AG08396 (cell line): ENCODE measurements at regions not wholly inside any gene's neighbourhood (a gene's known extent, or its start where the extent isn't known, plus 50 kb on each side); places are given as distances from the start of the nearest gene placed in this dataset.

Experiments used
- DNase-seq: peaks from one replicate; pipeline ENCODE4 v3.0.0; 2012; ENCODE audit warnings: low spot score, mixed read lengths

- DNase-seq, result no peak
Measured at GRCh38 chr7:25886387-25887240, 265.4 kb upstream of the NFE2L3 start.

DNA sequence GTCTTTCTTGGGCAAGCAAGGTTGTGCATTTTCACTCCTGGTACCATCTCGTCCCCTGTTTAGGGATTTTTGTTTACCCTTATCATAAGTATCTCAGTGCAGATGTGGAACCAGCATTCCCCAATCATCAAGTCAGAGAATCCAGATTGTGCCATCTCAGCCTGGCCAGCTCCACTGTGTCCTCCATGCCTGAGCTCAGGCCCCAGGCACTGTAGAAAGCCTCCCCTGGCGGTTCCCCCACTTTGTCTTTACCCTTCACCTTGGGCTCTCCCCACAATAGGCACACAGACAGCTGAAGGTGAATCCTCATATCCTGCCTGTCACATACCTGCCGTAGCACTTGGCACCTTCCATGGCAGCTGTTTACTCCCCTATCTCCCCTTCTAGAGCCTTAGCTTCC is 264.7 kb upstream of the NFE2L3 start:
- DNase-seq, result no peak

- DNase-seq, result no peak
Measured at GRCh38 chr7:25887795-25888559, 264.0 kb upstream of the NFE2L3 start.

DNA sequence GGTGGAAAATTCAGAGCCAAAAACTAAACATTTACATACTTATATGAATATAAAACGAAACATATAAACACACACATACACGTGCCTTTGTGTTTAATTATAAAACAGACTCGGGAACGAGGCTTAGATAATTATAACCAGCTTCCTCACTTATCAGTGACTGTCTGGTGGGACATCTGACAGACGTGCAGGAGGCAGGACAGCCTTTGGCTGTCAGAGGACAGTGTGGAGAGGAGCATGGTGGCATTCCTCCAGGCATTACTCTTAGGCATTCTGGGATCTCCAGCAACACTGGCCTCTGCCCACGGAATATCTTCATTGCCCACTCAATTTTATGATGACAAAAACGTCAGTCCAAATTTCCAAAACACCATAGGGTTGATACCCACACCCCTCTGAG is 262.2 kb upstream of the NFE2L3 start:
- no peak for DNase-seq

GRCh38 chr7:25891591-25891990 is 260.4 kb upstream of the NFE2L3 start:
- no peak for DNase-seq

- no peak for DNase-seq
Measured at GRCh38 chr7:25893436-25893835, 258.6 kb upstream of the NFE2L3 start.

GRCh38 chr7:25894002-25894901 is 257.7 kb upstream of the NFE2L3 start:
- no peak for DNase-seq

DNA sequence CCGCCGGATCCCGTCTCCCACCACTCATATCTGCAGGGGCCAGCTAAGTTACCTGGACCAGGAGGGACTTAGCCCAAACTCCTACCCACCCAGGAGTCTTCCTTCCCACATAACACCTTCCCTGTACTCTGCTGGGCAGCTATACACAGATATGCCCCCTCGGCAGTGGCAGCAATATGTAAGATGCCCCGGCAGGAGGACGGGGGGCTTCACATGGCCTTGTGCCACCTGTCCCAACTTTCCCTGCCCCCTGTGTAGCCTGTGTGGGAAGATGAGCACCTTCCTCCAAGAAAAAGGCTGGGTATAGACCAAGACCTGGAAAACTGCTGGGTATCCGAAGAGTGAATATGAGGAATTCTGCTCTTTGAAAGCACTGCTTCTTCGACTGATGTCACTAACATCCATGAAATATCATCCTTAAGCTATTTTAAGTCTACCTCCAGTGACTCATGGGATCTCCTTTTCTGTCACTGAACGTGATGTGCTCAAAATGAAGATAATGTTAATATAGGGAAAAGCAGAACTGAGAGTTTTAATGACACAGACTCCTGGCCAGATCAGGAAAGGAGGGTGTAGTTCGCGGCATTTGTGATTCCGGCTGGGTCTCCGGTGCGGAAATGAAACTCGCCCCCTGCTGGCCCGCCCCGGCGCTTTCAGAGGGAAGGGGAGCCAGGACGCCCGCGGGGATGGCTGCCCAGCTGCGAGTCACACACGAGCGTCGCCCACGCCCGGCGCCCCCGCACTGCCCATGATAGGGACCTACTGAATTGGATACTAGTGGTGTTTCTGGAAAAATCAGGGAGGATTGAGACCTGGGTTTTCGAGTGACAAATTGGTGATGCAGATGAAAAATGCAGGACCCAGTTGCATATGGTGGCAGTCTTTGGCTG is 256.9 kb upstream of the NFE2L3 start:
- DNase-seq, result peak; percentile 56

GRCh38 chr7:25895792-25896171 is 256.2 kb upstream of the NFE2L3 start:
- no peak for DNase-seq

GRCh38 chr7:25897261-25897782 is 254.7 kb upstream of the NFE2L3 start:
- DNase-seq, result no peak

- DNase-seq, result no peak
Measured at GRCh38 chr7:25900245-25900644, 251.8 kb upstream of the NFE2L3 start.

- DNase-seq, result no peak
Measured at GRCh38 chr7:25900877-25901276, 251.1 kb upstream of the NFE2L3 start.

DNA sequence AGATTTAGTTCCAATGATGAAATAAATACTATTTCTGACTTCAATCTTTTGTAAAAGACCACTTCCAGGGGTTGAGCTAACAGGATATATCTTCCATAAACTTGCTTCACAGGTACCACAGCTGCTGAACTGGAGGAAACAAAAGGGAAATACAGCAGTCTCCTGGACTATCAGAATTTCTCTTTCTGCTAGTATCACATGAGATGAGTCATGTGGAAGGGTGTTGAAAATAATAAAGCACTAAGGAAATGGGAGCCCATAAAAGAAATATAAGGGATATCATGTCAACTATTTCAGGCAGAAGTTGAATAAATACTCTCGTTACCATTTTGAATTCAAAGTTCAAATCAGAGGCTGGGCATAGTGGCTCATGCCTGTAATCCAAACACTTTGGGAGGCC is 250.3 kb upstream of the NFE2L3 start:
- DNase-seq, result no peak

DNA sequence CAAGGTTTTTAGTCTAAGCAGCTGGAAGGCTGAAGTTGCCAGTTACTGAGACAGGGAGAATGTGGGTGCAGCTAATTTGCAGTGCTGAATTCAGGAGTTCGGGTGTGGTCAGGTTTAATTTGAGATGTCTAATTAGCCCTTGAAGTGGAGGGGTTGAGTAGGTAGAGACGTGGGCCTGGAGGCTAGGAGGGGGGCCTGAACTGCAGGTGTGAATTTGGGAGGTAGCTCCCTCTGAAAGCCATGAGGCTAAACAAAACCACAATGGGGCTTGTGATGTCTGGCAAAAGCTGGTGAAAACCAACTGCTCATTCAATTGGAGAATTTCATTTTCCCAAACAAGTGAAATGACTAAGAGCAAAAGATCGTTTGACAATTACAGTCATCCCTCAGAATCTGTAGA is 246.0 kb upstream of the NFE2L3 start:
- DNase-seq, result no peak

- no peak for DNase-seq
Measured at GRCh38 chr7:25906760-25907159, 245.2 kb upstream of the NFE2L3 start.

- no peak for DNase-seq
Measured at GRCh38 chr7:25907214-25907613, 244.8 kb upstream of the NFE2L3 start.

GRCh38 chr7:25907731-25908130 is 244.3 kb upstream of the NFE2L3 start:
- DNase-seq, result no peak

DNA sequence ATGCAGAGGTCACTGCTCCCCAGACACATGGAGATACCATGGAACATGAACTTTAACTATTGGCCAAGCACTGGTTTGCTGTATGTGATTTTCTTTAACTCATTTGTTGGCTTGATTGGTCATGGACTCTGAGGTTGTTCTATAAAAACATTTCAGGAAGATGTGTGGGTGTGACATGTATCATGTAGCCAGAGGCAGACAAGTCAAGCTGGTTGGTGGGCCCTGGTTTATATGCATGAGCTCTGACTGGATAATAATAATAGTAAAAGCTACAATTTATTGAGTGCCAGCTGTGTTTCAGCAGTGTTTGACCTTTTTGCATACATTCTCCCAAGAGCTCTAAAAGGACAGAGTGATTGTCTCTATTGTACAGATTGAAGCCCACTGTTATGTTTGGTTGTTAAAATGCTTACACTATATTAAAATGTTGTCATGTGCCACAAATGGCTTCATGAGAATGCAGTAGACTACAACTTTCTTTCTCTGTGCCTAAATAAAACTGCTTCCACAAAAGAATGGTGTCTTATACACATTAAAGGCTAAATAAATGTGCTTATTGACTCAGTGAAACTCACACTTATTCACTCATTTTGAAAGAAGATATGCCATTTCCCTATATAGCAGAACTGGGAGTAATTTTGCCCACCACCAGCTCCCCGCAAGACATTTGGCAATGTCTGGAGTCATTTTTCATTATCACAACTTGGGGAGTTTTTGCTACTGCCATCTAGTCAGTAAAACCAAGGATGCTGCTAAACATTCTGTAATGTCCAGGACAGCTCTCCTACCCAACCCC is 243.6 kb upstream of the NFE2L3 start:
- DNase-seq, result no peak

DNA sequence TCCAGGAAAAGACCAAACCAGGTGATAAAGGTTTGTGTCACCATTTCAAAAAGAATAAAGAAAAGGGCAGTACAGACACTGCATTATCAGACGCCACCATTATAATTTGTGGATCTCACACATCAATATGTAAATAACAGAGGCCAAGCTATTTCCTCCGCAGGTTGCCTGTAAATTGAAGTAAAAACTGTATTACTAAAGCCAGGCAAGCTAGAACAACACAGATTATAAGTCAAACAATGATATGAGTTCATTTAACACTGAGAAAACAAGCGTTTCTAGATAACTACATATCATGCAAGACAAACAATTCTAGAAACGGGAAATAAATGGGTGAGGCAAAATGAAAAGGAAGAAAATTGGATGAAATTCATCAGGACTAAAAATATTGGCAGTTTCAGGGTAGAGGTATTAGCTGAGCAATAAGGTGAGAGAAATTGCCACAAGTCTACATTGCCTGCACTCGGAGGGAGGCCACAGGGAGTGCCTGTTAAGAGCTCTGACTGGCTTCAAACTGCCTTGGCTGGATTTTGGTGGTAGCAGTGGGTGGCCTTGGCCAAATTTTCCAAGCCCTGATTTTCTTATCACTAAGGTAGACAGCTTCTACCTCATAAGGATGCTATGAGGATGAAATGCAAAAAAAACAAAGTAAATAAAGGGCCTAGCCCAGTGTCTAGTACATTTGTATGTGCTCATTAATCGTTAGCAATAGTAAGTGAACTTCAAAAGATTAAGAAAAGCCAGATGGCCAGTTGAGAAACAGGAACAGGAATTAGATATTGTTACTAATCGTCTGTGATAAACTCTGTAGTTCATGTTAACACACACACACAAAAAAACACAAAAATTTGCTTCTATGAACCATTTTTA is 240.0 kb upstream of the NFE2L3 start:
- DNase-seq, result no peak
